ENCODE measurements at regions not wholly inside any gene's neighbourhood (a gene's known extent, or its start where the extent isn't known, plus 50 kb on each side); places are given as distances from the start of the nearest gene placed in this dataset.

DNA sequence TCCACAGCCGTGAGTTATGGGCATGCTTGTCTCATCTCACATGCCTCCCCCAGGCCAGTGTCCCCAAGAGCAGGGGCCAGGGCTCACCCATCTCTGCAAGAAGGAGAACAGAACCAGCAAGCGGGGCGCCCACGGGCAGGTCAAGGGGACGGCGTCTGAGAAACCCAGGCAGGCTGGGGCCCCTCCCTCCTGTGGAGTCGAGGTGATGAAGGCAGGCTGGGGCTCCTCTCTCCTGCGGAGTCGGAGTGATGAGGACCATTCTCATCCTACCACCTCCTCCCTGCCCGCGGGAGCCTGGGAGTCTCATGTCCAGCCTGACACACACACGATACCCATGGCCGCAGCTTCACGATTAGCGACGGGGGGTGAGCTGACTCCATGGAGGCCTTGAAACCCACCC lies 141.9 kb downstream of the CTTN start:
- TF ChIP-seq, protein P1, sequence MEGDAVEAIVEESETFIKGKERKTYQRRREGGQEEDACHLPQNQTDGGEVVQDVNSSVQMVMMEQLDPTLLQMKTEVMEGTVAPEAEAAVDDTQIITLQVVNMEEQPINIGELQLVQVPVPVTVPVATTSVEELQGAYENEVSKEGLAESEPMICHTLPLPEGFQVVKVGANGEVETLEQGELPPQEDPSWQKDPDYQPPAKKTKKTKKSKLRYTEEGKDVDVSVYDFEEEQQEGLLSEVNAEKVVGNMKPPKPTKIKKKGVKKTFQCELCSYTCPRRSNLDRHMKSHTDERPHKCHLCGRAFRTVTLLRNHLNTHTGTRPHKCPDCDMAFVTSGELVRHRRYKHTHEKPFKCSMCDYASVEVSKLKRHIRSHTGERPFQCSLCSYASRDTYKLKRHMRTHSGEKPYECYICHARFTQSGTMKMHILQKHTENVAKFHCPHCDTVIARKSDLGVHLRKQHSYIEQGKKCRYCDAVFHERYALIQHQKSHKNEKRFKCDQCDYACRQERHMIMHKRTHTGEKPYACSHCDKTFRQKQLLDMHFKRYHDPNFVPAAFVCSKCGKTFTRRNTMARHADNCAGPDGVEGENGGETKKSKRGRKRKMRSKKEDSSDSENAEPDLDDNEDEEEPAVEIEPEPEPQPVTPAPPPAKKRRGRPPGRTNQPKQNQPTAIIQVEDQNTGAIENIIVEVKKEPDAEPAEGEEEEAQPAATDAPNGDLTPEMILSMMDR (IDR thresholded peaks at IDR 0.05; ENCODE audit: insufficient read depth, low read depth, low read length, missing control alignments) = no peak
- DNase-seq (ENCODE audit: low read depth) = no peak
- no peak overlapping the region for H3K4me3 ChIP-seq (ENCODE audit: low read depth, low read length)

DNA sequence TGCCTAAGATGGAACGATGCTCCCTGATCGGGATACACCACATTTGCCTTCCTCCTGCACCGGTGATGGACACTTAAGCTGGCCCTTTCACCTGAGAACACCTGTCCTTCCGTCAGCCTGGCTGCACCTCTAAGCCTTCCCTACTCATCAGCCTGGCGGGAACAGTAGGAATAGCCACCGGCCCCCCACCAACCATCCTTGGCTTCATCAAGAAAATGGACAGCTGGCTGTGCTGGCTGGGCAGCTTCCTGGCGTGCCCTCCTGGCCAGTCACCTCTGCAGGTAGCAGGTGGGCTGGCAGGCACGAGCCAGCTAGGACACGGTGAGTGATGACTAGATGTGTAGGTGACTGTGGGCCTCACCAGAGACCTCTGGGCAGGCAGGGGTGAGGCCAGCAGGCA lies 142.8 kb downstream of the CTTN start:
- no peak for DNase-seq (ENCODE audit: low read depth)
- TF ChIP-seq, protein P1 (IDR thresholded peaks at IDR 0.05; ENCODE audit: insufficient read depth, low read depth, low read length, missing control alignments) = no peak
- no peak overlapping the region for H3K4me3 ChIP-seq (ENCODE audit: low read depth, low read length)

DNA sequence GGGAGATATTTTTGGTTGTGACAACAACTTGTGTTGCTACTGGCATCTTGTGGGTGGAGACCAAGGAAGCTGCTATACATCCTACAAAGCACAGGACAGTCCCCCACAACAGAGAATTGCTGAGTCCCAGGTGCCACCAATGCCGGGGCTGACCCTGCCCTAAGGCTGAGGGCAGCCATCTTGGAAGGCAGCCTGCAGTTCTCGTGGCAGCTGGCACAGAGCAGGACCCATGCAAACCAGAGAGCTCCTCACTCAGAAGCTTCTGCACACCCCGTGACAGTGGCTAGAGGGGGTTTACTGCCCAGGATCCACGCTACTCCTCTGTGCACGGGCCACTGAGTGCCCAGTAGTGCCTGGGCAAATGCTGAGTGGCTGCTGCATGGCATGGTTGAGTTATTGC lies 143.4 kb downstream of the CTTN start:
- TF ChIP-seq, protein P1 (IDR thresholded peaks at IDR 0.05; ENCODE audit: insufficient read depth, low read depth, low read length, missing control alignments) = no peak
- no peak overlapping the region for H3K4me3 ChIP-seq (ENCODE audit: low read depth, low read length)
- DNase-seq (ENCODE audit: low read depth) = no peak

DNA sequence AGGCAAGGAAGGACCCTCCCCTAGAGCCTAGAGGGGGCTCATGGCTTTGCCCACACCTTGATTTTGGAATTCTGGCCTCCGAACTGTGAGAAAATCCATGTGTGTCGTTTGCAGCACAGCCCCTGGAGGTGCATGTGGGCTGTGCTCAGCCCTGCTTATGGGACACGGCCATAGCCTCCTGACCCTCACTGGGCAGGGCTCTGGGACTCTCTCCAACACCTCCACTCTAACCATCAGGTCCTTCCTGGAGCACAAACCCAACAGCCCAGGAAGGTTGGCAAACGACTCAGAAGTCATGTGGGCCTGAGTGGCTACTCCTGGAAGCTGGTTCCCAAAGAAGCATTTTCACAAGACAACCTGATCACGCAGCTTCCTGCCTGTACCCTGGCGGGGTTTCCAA lies 144.1 kb downstream of the CTTN start:
- no peak for DNase-seq (ENCODE audit: low read depth)
- H3K4me3 ChIP-seq (ENCODE audit: low read depth, low read length) = no peak overlapping the region
- TF ChIP-seq, protein P1 (IDR thresholded peaks at IDR 0.05; ENCODE audit: insufficient read depth, low read depth, low read length, missing control alignments) = no peak

DNA sequence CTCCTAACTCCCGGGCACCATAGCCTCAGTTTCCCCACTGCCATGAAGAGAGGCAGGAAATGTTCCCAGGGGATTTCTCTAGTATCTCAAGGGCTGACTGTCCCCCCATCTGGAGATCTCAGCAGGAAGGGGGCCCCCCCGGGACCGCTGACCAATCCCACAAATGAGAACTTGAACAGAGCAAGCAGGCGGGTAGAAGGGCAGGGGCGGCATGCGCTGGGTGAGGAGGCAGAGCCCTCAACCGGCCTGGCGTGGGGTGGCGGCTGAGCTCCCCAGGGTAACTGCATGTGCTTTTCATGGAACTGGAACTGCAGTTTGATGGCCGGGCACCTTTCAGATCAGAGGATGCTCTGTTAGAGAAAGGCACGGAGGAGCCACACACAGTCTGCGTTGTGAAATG lies 144.5 kb downstream of the CTTN start:
- TF ChIP-seq, protein P1 (IDR thresholded peaks at IDR 0.05; ENCODE audit: insufficient read depth, low read depth, low read length, missing control alignments) = no peak
- DNase-seq (ENCODE audit: low read depth) = no peak
- no peak overlapping the region for H3K4me3 ChIP-seq (ENCODE audit: low read depth, low read length)

DNA sequence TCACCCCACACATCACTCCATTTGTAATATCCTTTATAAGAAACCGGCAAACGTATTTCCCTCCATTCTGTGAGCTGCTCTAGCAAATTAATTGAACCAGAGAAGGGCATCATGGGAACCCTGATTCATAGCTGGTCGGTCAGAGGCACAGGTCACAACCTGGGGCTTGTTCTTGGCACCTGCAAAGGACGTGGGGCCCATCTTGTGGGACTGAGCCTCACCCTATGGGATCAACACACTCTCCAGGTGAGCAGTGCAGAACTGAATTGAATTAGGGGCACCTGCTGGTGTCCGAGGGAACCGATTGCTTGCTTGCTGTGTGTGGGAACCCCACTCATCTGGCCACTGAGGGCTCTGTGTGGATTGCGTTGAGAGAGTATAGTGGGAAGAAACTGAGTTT lies 145.3 kb downstream of the CTTN start:
- DNase-seq (ENCODE audit: low read depth) = no peak
- H3K4me3 ChIP-seq (ENCODE audit: low read depth, low read length) = no peak overlapping the region
- TF ChIP-seq, protein P1 (IDR thresholded peaks at IDR 0.05; ENCODE audit: insufficient read depth, low read depth, low read length, missing control alignments) = no peak

DNA sequence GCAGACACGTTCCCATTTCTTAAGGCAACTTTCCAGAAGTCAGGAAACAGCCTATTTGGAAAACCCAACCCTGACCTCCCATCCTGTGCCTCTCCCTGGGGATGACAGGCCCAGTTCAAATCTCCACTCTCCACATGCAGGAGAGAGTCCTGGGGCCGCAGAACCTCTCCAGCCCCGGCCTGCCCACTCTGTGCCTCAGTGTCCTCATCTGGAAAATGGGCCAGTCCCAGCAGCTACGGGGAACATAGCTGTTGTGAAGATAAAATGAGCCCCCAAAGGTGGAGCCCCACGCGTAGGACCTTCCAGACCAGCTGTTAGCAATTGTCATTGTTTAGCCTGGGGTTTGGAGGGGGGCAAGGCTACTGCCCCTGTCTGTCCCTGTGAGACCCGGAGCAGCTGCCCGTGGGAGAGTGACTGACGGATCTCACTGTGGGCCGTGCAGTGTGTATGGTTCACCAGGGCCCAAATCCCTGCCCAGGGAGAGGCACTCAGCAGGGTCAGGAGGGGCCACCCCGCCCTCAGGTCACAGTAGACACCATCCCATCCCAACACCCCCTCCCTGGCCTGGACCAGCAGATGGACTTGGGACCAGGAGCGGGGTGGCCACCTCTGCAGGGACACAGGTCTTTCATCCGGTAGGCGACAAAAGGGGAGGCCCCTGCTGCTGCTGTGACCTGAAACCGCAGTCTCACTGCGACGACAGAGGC lies 145.9 kb downstream of the CTTN start:
- no peak for DNase-seq (ENCODE audit: low read depth)
- no peak overlapping the region for H3K4me3 ChIP-seq (ENCODE audit: low read depth, low read length)
- TF ChIP-seq, protein P1 (IDR thresholded peaks at IDR 0.05; ENCODE audit: insufficient read depth, low read depth, low read length, missing control alignments) = no peak

Measured in GM12865 (cell line).